A549 (cell line): ENCODE measurements at regions not wholly inside any gene's neighbourhood (a gene's known extent, or its start where the extent isn't known, plus 50 kb on each side); places are given as distances from the start of the nearest gene placed in this dataset.

Source experiments
- NFE2L2 ChIP-seq: fragments of 150-350 bp; conservative IDR thresholded peaks from 2 replicates; pipeline ENCODE4 v1.6.1; 2014; ENCODE audit warnings: low read length
- SMC3 ChIP-seq: fragments of >200 bp; sonication (Bioruptor Twin); formaldehyde crosslinking; IDR thresholded peaks from 3 replicates; pipeline ENCODE4 v1.6.1; 2018; ENCODE audit warnings: inconsistent platforms
- ZNF302 ChIP-seq: fragments of 250-450 bp; sonication (Bioruptor Pico); IDR thresholded peaks from 2 replicates; pipeline ENCODE4 v1.9.0; 2021; ENCODE audit warnings: inconsistent platforms, mild to moderate bottlenecking, moderate library complexity
- TF ChIP-seq, protein P1 (sequence below): fragments of >200 bp; sonication (Bioruptor Twin); formaldehyde crosslinking; IDR thresholded peaks from 3 replicates; pipeline ENCODE4 v1.5.1; 2016
- TF ChIP-seq, protein P2 (sequence below): IDR thresholded peaks from 2 replicates; pipeline ENCODE4 v1.6.1; 2012
- TF ChIP-seq, protein P3 (sequence below): fragments of 200-600 bp; sonication (generic); IDR thresholded peaks from 2 replicates; pipeline ENCODE4 v1.6.1; 2016; ENCODE audit warnings: antibody characterized with exemption, mild to moderate bottlenecking, moderate library complexity

DNA sequence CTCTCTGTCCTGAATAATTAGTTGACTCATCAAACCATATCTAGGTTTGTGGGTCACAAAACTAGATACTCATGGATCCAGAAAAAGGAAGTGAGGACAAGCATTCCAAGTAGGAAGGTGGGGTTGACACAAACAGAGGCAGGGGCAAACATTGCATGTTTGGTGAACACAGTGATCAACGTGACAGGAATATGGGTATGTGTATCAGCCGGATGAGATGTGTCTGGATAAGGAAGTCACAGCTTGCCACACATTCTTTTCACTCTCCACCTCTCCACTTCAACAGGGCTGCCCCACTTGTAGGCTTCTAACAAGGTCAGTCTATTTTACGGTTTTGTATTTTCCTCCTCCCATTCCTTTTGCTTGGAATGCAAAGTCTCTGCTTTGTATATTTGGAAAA, 319.0 kb downstream of the CYRIA start:
- TF ChIP-seq, protein P1, sequence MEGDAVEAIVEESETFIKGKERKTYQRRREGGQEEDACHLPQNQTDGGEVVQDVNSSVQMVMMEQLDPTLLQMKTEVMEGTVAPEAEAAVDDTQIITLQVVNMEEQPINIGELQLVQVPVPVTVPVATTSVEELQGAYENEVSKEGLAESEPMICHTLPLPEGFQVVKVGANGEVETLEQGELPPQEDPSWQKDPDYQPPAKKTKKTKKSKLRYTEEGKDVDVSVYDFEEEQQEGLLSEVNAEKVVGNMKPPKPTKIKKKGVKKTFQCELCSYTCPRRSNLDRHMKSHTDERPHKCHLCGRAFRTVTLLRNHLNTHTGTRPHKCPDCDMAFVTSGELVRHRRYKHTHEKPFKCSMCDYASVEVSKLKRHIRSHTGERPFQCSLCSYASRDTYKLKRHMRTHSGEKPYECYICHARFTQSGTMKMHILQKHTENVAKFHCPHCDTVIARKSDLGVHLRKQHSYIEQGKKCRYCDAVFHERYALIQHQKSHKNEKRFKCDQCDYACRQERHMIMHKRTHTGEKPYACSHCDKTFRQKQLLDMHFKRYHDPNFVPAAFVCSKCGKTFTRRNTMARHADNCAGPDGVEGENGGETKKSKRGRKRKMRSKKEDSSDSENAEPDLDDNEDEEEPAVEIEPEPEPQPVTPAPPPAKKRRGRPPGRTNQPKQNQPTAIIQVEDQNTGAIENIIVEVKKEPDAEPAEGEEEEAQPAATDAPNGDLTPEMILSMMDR, result no peak
- no peak for TF ChIP-seq ZNF302 (CRISPR knock-in tag)
- TF ChIP-seq, protein P2, sequence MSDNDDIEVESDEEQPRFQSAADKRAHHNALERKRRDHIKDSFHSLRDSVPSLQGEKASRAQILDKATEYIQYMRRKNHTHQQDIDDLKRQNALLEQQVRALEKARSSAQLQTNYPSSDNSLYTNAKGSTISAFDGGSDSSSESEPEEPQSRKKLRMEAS, result no peak
- TF ChIP-seq SMC3, result no peak
- no peak for TF ChIP-seq NFE2L2
- TF ChIP-seq, protein P3, sequence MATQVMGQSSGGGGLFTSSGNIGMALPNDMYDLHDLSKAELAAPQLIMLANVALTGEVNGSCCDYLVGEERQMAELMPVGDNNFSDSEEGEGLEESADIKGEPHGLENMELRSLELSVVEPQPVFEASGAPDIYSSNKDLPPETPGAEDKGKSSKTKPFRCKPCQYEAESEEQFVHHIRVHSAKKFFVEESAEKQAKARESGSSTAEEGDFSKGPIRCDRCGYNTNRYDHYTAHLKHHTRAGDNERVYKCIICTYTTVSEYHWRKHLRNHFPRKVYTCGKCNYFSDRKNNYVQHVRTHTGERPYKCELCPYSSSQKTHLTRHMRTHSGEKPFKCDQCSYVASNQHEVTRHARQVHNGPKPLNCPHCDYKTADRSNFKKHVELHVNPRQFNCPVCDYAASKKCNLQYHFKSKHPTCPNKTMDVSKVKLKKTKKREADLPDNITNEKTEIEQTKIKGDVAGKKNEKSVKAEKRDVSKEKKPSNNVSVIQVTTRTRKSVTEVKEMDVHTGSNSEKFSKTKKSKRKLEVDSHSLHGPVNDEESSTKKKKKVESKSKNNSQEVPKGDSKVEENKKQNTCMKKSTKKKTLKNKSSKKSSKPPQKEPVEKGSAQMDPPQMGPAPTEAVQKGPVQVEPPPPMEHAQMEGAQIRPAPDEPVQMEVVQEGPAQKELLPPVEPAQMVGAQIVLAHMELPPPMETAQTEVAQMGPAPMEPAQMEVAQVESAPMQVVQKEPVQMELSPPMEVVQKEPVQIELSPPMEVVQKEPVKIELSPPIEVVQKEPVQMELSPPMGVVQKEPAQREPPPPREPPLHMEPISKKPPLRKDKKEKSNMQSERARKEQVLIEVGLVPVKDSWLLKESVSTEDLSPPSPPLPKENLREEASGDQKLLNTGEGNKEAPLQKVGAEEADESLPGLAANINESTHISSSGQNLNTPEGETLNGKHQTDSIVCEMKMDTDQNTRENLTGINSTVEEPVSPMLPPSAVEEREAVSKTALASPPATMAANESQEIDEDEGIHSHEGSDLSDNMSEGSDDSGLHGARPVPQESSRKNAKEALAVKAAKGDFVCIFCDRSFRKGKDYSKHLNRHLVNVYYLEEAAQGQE, result no peak
